Smooth muscle cell (in vitro differentiated cells): ENCODE measurements at regions not wholly inside any gene's neighbourhood (a gene's known extent, or its start where the extent isn't known, plus 50 kb on each side); places are given as distances from the start of the nearest gene placed in this dataset.

Experiments
- DNase-seq: peaks from one replicate; lab custom pipeline; 2025; ENCODE audit not compliant: unreplicated experiment; lab: John Stamatoyannopoulos, UW
- H2AFZ ChIP-seq: fragments of 200-600 bp; sonication (generic); 2 replicates; pipeline ENCODE4 v1.6.0; 2016; ENCODE audit warnings: antibody characterized with exemption, low read depth, mild to moderate bottlenecking
- H3F3A ChIP-seq: fragments of 200-600 bp; sonication (generic); 2 replicates; pipeline ENCODE4 v1.6.0; 2017; ENCODE audit warnings: antibody characterized with exemption, low read depth
- H3K27ac ChIP-seq: fragments of 200-600 bp; sonication (generic); 2 replicates; pipeline ENCODE4 v1.5.1; 2016; ENCODE audit warnings: low read depth, mild to moderate bottlenecking
- H3K27me3 ChIP-seq: fragments of 200-600 bp; sonication (generic); 2 replicates; pipeline ENCODE4 v1.6.1; 2016; ENCODE audit warnings: low read depth, mild to moderate bottlenecking
- H3K36me3 ChIP-seq: fragments of 200-600 bp; sonication (generic); 2 replicates; pipeline ENCODE4 v1.5.1; 2016; ENCODE audit warnings: low read depth
- H3K4me1 ChIP-seq: fragments of 200-600 bp; sonication (generic); 2 replicates; pipeline ENCODE4 v1.5.1; 2016; ENCODE audit warnings: low read depth
- H3K4me2 ChIP-seq: fragments of 200-600 bp; sonication (generic); 2 replicates; pipeline ENCODE4 v1.6.0; 2016; ENCODE audit warnings: mild to moderate bottlenecking
- H3K4me3 ChIP-seq: fragments of 200-600 bp; sonication (generic); 2 replicates; pipeline ENCODE4 v1.5.1; 2016; ENCODE audit warnings: mild to moderate bottlenecking
- H3K79me2 ChIP-seq: fragments of 200-600 bp; sonication (generic); 2 replicates; pipeline ENCODE4 v1.6.0; 2016; ENCODE audit warnings: low read depth, mild to moderate bottlenecking
- H3K9ac ChIP-seq: fragments of 200-600 bp; sonication (generic); 2 replicates; pipeline ENCODE4 v1.6.0; 2016; ENCODE audit warnings: low read depth
- H3K9me3 ChIP-seq: fragments of 200-600 bp; sonication (generic); replicated peaks from 2 replicates; pipeline ENCODE4 v1.5.1; 2016; ENCODE audit warnings: low read depth
- H4K20me1 ChIP-seq: fragments of 200-600 bp; sonication (generic); 2 replicates; pipeline ENCODE4 v1.6.0; 2016; ENCODE audit warnings: low read depth
- CTCF ChIP-seq: fragments of 200-600 bp; sonication (generic); IDR thresholded peaks from 2 replicates; pipeline ENCODE4 v1.5.1; 2017; ENCODE audit warnings: borderline replicate concordance, mild to moderate bottlenecking, antibody characterized with exemption; ENCODE audit not compliant: insufficient read depth, poor library complexity, severe bottlenecking
- WGBS: methylation state at CpG from one replicate; pipeline ENCODE4 v1.1.7; 2016; ENCODE audit warnings: low lambda C conversion rate; 5-methylcytosine and 5-hydroxymethylcytosine counted together

- H3K27ac ChIP-seq = no peak overlapping the region
- no peaks in the 10 kb centered on the region for H3K9me3 ChIP-seq
- no peak overlapping the region for H3K9ac ChIP-seq
- no peak overlapping the region for H2AFZ ChIP-seq
- H4K20me1 ChIP-seq = no peaks in the 10 kb centered on the region
- H3K4me2 ChIP-seq = no peak overlapping the region
- H3K27me3 ChIP-seq = no peaks in the 10 kb centered on the region
- no peaks in the 10 kb centered on the region for H3F3A ChIP-seq
- H3K36me3 ChIP-seq = no peaks in the 10 kb centered on the region
- TF ChIP-seq CTCF = no peak
- no peaks in the 10 kb centered on the region for H3K79me2 ChIP-seq
- 89% methylated on average over 7 of the region's 7 CpGs for WGBS
- DNase-seq = no peak
- H3K4me3 ChIP-seq = no peak overlapping the region
- H3K4me1 ChIP-seq = no peaks in the 10 kb centered on the region
Observed at GRCh38 chr1:95852483-95853070, 618.6 kb downstream of the RWDD3 start.

- no peaks in the 10 kb centered on the region for H3K9me3 ChIP-seq
- no peak for TF ChIP-seq CTCF
- DNase-seq = no peak
- H3K4me3 ChIP-seq = no peak overlapping the region
- no peaks in the 10 kb centered on the region for H4K20me1 ChIP-seq
- 64% methylated on average over 4 of the region's 4 CpGs for WGBS
- no peaks in the 10 kb centered on the region for H3K36me3 ChIP-seq
- no peaks in the 10 kb centered on the region for H3K79me2 ChIP-seq
- no peaks in the 10 kb centered on the region for H3K4me1 ChIP-seq
- no peak overlapping the region for H3K9ac ChIP-seq
- H3K4me2 ChIP-seq = no peak overlapping the region
- H3K27ac ChIP-seq = no peak overlapping the region
- H3F3A ChIP-seq = no peaks in the 10 kb centered on the region
- no peak overlapping the region for H2AFZ ChIP-seq
- H3K27me3 ChIP-seq = no peaks in the 10 kb centered on the region
Observed at GRCh38 chr1:95854457-95854856, 620.4 kb downstream of the RWDD3 start.

DNA sequence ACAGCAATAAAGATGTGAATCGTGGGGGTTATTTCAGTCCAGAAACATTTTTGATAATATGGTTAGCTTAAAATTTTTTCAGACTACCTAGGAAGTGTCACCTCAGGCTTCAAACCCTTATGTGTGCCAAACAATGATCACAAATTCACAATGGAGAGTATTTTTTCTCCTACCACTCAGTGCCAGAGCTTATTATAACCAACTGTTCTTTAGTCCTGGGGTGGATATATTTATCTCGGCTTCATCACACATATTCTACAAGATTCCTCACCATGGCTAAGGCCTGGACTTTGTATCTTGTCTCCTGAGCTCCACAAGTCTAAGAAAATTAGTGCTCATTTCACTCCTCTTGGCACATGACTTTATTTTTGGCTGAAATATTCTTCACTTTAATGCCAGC, 629.1 kb downstream of the RWDD3 start:
- no peak overlapping the region for H3K4me3 ChIP-seq
- 80% methylated on average over 2 of the region's 2 CpGs for WGBS
- H3F3A ChIP-seq = no peaks in the 10 kb centered on the region
- TF ChIP-seq CTCF = no peak
- no peaks in the 10 kb centered on the region for H4K20me1 ChIP-seq
- H3K79me2 ChIP-seq = no peaks in the 10 kb centered on the region
- no peaks in the 10 kb centered on the region for H3K27me3 ChIP-seq
- H3K36me3 ChIP-seq = no peaks in the 10 kb centered on the region
- no peak overlapping the region for H2AFZ ChIP-seq
- no peaks in the 10 kb centered on the region for H3K4me1 ChIP-seq
- no peak overlapping the region for H3K9ac ChIP-seq
- H3K27ac ChIP-seq = no peak overlapping the region
- no peak overlapping the region for H3K4me2 ChIP-seq
- no peaks in the 10 kb centered on the region for H3K9me3 ChIP-seq
- no peak for DNase-seq

DNA sequence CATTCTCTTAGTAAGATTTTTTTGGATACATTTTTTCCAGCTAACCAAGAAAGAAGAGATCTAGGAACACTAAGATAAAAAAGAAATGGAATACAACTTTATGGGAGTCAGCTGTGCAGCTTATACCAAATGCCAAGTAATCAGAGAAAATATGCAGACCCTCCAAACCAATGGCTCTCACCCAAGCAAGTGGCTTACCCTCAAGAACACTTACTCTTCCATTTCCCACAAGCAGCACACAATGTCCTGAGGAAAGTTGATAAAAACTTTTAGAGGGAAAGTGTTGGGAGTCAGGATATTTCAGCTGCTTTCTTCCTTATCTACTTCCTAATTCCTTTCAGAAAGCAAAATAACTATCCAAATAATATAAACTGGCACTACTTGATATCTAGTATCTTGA, 631.8 kb downstream of the RWDD3 start:
- Histone ChIP-seq H3K27me3 (no peaks in the 10 kb centered on the region), H3K79me2 (no peaks in the 10 kb centered on the region), H3K9me3 (no peaks in the 10 kb centered on the region), H2AFZ (no peak overlapping the region), H3K4me1 (no peaks in the 10 kb centered on the region), H3K36me3 (no peaks in the 10 kb centered on the region), H3K27ac (no peak overlapping the region), H3K4me2 (no peak overlapping the region), H3K4me3 (no peak overlapping the region), H4K20me1 (no peaks in the 10 kb centered on the region), H3F3A (no peaks in the 10 kb centered on the region), H3K9ac (no peak overlapping the region)
- no peak for DNase-seq
- TF ChIP-seq CTCF = no peak
